Mononuclear cell (primary cell): ENCODE measurements at regions not wholly inside any gene's neighbourhood (a gene's known extent, or its start where the extent isn't known, plus 50 kb on each side); places are given as distances from the start of the nearest gene placed in this dataset.

Experiments
- H3K27me3 ChIP-seq: 2 replicates; pipeline ENCODE4 v1.6.0; 2011; ENCODE audit warnings: low read length, control low read depth; ENCODE audit not compliant: insufficient read depth
- H3K4me1 ChIP-seq: 2 replicates; pipeline ENCODE4 v1.5.1; 2011; ENCODE audit warnings: mild to moderate bottlenecking, low read length, control low read depth; ENCODE audit not compliant: insufficient read depth
- H3K4me3 ChIP-seq: 2 replicates; pipeline ENCODE4 v1.5.1; 2011; ENCODE audit warnings: mild to moderate bottlenecking, low read length, moderate library complexity
- H3K9me3 ChIP-seq: 2 replicates; pipeline ENCODE4 v1.5.1; 2011; ENCODE audit warnings: low read depth, mild to moderate bottlenecking, control low read depth, low read length

- no peaks in the 10 kb centered on the region for H3K4me1 ChIP-seq
- no peak overlapping the region for H3K4me3 ChIP-seq
- H3K27me3 ChIP-seq = no peaks in the 10 kb centered on the region
- no peaks in the 10 kb centered on the region for H3K9me3 ChIP-seq
Measured at GRCh38 chr1:243996223-243996622, 54.9 kb upstream of the ZBTB18 start.

GRCh38 chr1:243991650-243992049, 59.4 kb upstream of the ZBTB18 start:
- Histone ChIP-seq H3K4me1 (no peaks in the 10 kb centered on the region), H3K4me3 (no peak overlapping the region), H3K27me3 (no peaks in the 10 kb centered on the region), H3K9me3 (no peaks in the 10 kb centered on the region)

GRCh38 chr1:243984788-243985187, 66.3 kb upstream of the ZBTB18 start:
- Histone ChIP-seq H3K4me1 (no peaks in the 10 kb centered on the region), H3K27me3 (no peaks in the 10 kb centered on the region)

GRCh38 chr1:243982447-243983018, 68.5 kb upstream of the ZBTB18 start:
- Histone ChIP-seq H3K4me3 (no peak overlapping the region), H3K4me1 (no peaks in the 10 kb centered on the region), H3K27me3 (no peaks in the 10 kb centered on the region), H3K9me3 (no peaks in the 10 kb centered on the region)

More at GRCh38 chr1:243984788-243985187, 66.3 kb upstream of the ZBTB18 start:
- Histone ChIP-seq H3K4me3 (no peak overlapping the region), H3K9me3 (no peaks in the 10 kb centered on the region)

- H3K27me3 ChIP-seq = no peaks in the 10 kb centered on the region
- H3K4me1 ChIP-seq = no peaks in the 10 kb centered on the region
- no peak overlapping the region for H3K4me3 ChIP-seq
- no peaks in the 10 kb centered on the region for H3K9me3 ChIP-seq
Measured at GRCh38 chr1:243980471-243980870, 70.6 kb upstream of the ZBTB18 start.

GRCh38 chr1:243980071-243980470, 71.0 kb upstream of the ZBTB18 start:
- H3K9me3 ChIP-seq = no peaks in the 10 kb centered on the region
- H3K4me1 ChIP-seq = no peaks in the 10 kb centered on the region

GRCh38 chr1:243979396-243979795, 71.7 kb upstream of the ZBTB18 start:
- Histone ChIP-seq H3K27me3 (no peaks in the 10 kb centered on the region), H3K9me3 (no peaks in the 10 kb centered on the region), H3K4me3 (no peak overlapping the region), H3K4me1 (no peaks in the 10 kb centered on the region)

More at GRCh38 chr1:243980071-243980470, 71.0 kb upstream of the ZBTB18 start:
- Histone ChIP-seq H3K27me3 (no peaks in the 10 kb centered on the region), H3K4me3 (no peak overlapping the region)

GRCh38 chr1:243977094-243977493, 74.0 kb upstream of the ZBTB18 start:
- Histone ChIP-seq H3K4me1 (no peaks in the 10 kb centered on the region), H3K4me3 (no peak overlapping the region), H3K27me3 (no peaks in the 10 kb centered on the region), H3K9me3 (no peaks in the 10 kb centered on the region)

GRCh38 chr1:243974451-243975292, 76.4 kb upstream of the ZBTB18 start:
- Histone ChIP-seq H3K27me3 (no peaks in the 10 kb centered on the region), H3K4me3 (no peak overlapping the region), H3K4me1 (no peaks in the 10 kb centered on the region), H3K9me3 (no peaks in the 10 kb centered on the region)

- no peaks in the 10 kb centered on the region for H3K27me3 ChIP-seq
- H3K9me3 ChIP-seq = no peaks in the 10 kb centered on the region
- no peaks in the 10 kb centered on the region for H3K4me1 ChIP-seq
- no peak overlapping the region for H3K4me3 ChIP-seq
Measured at GRCh38 chr1:243973169-243973568, 77.9 kb upstream of the ZBTB18 start.

GRCh38 chr1:243970077-243970476, 81.0 kb upstream of the ZBTB18 start:
- Histone ChIP-seq H3K4me3 (no peak overlapping the region), H3K9me3 (no peaks in the 10 kb centered on the region), H3K4me1 (no peaks in the 10 kb centered on the region), H3K27me3 (no peaks in the 10 kb centered on the region)

GRCh38 chr1:243968413-243968812, 82.7 kb upstream of the ZBTB18 start:
- peaks cover 2% of the 10 kb centered on the region for H3K4me1 ChIP-seq
- no peak overlapping the region for H3K4me3 ChIP-seq
- H3K27me3 ChIP-seq = no peaks in the 10 kb centered on the region
- H3K9me3 ChIP-seq = no peaks in the 10 kb centered on the region

- Histone ChIP-seq H3K9me3 (no peaks in the 10 kb centered on the region), H3K27me3 (no peaks in the 10 kb centered on the region), H3K4me1 (peaks cover 4% of the 10 kb centered on the region)
Measured at GRCh38 chr1:243964915-243965314, 86.2 kb upstream of the ZBTB18 start.

GRCh38 chr1:243963571-243963970, 87.5 kb upstream of the ZBTB18 start:
- Histone ChIP-seq H3K9me3 (no peaks in the 10 kb centered on the region), H3K27me3 (no peaks in the 10 kb centered on the region), H3K4me1 (peaks cover 4% of the 10 kb centered on the region), H3K4me3 (no peak overlapping the region)

More at GRCh38 chr1:243964915-243965314, 86.2 kb upstream of the ZBTB18 start:
- no peak overlapping the region for H3K4me3 ChIP-seq

- Histone ChIP-seq H3K4me3 (no peak overlapping the region), H3K4me1 (peaks cover 4% of the 10 kb centered on the region), H3K9me3 (no peaks in the 10 kb centered on the region), H3K27me3 (no peaks in the 10 kb centered on the region)
Measured at GRCh38 chr1:243962541-243962940, 88.5 kb upstream of the ZBTB18 start.

GRCh38 chr1:243959998-243960397, 91.1 kb upstream of the ZBTB18 start:
- H3K9me3 ChIP-seq = no peaks in the 10 kb centered on the region
- peaks cover 4% of the 10 kb centered on the region for H3K4me1 ChIP-seq

More at GRCh38 chr1:243959998-243960397, 91.1 kb upstream of the ZBTB18 start:
- no peak overlapping the region for H3K4me3 ChIP-seq
- no peaks in the 10 kb centered on the region for H3K27me3 ChIP-seq
